ENCODE measurements at regions not wholly inside any gene's neighbourhood (a gene's known extent, or its start where the extent isn't known, plus 50 kb on each side); places are given as distances from the start of the nearest gene placed in this dataset.

GRCh38 chr2:67462738-67463496, 65.8 kb downstream of the ETAA1 start:
- WGBS, 2 donors = 76 to 77% methylated on average over 2 of the region's 2 CpGs
- no peak for DNase-seq (ENCODE audit: low spot score in 2 of 2)
- H3K4me3 ChIP-seq (ENCODE audit: low read depth, poor library complexity, severe bottlenecking) = no peak overlapping the region
- intact Hi-C loops (cut with DNase I; ENCODE audit: low total_unique reads) = no loop called here
- TF ChIP-seq, protein P1, sequence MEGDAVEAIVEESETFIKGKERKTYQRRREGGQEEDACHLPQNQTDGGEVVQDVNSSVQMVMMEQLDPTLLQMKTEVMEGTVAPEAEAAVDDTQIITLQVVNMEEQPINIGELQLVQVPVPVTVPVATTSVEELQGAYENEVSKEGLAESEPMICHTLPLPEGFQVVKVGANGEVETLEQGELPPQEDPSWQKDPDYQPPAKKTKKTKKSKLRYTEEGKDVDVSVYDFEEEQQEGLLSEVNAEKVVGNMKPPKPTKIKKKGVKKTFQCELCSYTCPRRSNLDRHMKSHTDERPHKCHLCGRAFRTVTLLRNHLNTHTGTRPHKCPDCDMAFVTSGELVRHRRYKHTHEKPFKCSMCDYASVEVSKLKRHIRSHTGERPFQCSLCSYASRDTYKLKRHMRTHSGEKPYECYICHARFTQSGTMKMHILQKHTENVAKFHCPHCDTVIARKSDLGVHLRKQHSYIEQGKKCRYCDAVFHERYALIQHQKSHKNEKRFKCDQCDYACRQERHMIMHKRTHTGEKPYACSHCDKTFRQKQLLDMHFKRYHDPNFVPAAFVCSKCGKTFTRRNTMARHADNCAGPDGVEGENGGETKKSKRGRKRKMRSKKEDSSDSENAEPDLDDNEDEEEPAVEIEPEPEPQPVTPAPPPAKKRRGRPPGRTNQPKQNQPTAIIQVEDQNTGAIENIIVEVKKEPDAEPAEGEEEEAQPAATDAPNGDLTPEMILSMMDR (IDR thresholded peaks at IDR 0.05) = no peak
- TF ChIP-seq POLR2A (IDR thresholded peaks at IDR 0.05) = no peak

DNA sequence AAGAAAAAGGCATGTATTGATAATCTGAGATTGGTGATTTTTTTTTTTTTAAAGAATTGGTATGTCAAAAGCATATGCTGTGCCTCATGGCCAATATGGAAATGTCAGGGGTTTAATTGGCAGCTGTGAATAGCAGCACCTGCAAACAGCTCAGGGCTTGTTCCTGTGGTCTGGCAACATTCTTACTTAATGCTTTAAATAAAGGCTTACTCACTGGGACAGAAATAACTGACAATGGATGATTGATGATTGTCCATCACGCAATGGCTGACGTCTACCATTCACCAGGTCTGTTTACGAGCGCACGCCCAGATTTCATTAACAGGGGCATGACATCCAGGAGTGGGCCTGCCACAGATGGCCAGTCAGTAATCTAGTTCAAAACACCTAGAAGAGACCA, 66.7 kb downstream of the ETAA1 start:
- TF ChIP-seq, protein P1 (IDR thresholded peaks at IDR 0.05) = no peak
- TF ChIP-seq POLR2A (IDR thresholded peaks at IDR 0.05) = no peak
- 28 to 59% methylated on average over 5 of the region's 5 CpGs for WGBS, 2 donors
- H3K4me3 ChIP-seq (ENCODE audit: low read depth, poor library complexity, severe bottlenecking) = no peak overlapping the region
- DNase-seq (ENCODE audit: low spot score in 2 of 2) = peak in 1 of 2 donors; percentile 43
- intact Hi-C loops (cut with DNase I; ENCODE audit: low total_unique reads) = no loop called here

DNA sequence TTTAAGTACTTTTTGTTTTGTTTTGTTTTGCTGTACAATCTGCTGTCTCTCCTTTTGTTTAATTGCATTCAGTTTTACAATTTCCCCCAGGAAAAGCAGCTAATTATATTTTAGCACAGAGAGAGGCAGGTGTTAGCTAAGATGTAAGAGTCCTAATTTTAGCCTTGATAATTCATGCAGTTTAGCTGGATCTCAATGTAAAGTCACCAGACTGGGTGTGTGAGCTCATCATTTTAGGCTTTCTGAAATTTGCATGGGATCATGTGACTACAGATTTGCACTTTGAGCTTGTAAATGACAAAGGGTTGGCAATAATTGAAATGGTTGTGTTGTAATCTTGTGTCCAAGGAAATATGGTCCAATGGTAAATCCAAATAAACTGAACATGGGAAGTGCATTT, 68.5 kb downstream of the ETAA1 start:
- intact Hi-C loops (cut with DNase I; ENCODE audit: low total_unique reads) = no loop called here
- TF ChIP-seq POLR2A (IDR thresholded peaks at IDR 0.05) = no peak
- TF ChIP-seq, protein P1 (IDR thresholded peaks at IDR 0.05) = no peak
- DNase-seq (ENCODE audit: low spot score in 2 of 2) = no peak
- H3K4me3 ChIP-seq (ENCODE audit: low read depth, poor library complexity, severe bottlenecking) = no peak overlapping the region

- TF ChIP-seq, protein P1 (IDR thresholded peaks at IDR 0.05) = no peak
- TF ChIP-seq POLR2A (IDR thresholded peaks at IDR 0.05) = no peak
- 65 to 71% methylated on average over 4 of the region's 4 CpGs for WGBS, 2 donors
- intact Hi-C loops (cut with DNase I; ENCODE audit: low total_unique reads) = no loop called here
- no peak for DNase-seq (ENCODE audit: low spot score in 2 of 2)
- H3K4me3 ChIP-seq (ENCODE audit: low read depth, poor library complexity, severe bottlenecking) = no peak overlapping the region
Measured at GRCh38 chr2:67466734-67467133, 69.6 kb downstream of the ETAA1 start.

DNA sequence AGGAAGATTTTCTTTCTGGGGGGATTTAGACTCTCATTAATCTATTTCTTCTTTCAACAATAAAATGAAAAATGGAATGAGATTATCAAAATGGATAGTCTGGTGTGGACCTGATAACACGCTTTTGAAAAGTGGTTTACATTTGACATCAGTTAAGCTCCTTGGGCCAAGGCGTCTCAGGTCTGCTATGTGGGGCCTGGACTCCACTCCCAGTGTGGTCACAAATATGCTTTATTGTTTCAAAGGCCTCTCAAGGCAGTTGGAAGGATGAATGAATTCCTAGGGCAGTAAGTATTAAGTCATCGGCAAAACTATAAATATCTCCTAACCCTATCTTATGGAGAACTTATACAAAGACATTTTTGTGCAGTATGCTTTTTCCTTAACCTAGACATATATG, 74.5 kb downstream of the ETAA1 start:
- WGBS, 2 donors = 84 to 96% methylated on average over 3 of the region's 3 CpGs
- intact Hi-C loops (cut with DNase I; ENCODE audit: low total_unique reads) = no loop called here
- DNase-seq (ENCODE audit: low spot score in 2 of 2) = no peak
- no peak for TF ChIP-seq POLR2A (IDR thresholded peaks at IDR 0.05)
- TF ChIP-seq, protein P1 (IDR thresholded peaks at IDR 0.05) = no peak
- no peak overlapping the region for H3K4me3 ChIP-seq (ENCODE audit: low read depth, poor library complexity, severe bottlenecking)

Measured in lower leg skin (tissue), 4 donors.